ENCODE measurements at regions not wholly inside any gene's neighbourhood (a gene's known extent, or its start where the extent isn't known, plus 50 kb on each side); places are given as distances from the start of the nearest gene placed in this dataset.
A peak's percentile ranks its signal among the peaks of the same experiment; 100 is the strongest.

GRCh38 chr22:48572951-48573350, 1254.7 kb downstream of the BRD1 start:
- TF ChIP-seq ZNF175 (tag by site-specific recombination; IDR thresholded peaks at IDR 0.05) (no peak), SCRT1 (tag by site-specific recombination; IDR thresholded peaks at IDR 0.05; ENCODE audit: borderline replicate concordance) (no peak), PRDM10 (tag by site-specific recombination; IDR thresholded peaks at IDR 0.05) (no peak), ZNF426 (tag by site-specific recombination; IDR thresholded peaks at IDR 0.05) (no peak), ZEB2 (tag by site-specific recombination; IDR thresholded peaks at IDR 0.05) (no peak), PBX3 (CRISPR knock-in tag; IDR thresholded peaks at IDR 0.05) (no peak), ZNF707 (tag by site-specific recombination; IDR thresholded peaks at IDR 0.05) (no peak), FEZF1 (tag by site-specific recombination; IDR thresholded peaks at IDR 0.05) (no peak)
- Histone ChIP-seq H3K27ac (ENCODE audit: extremely low read depth, low read depth, low read length) (no peak overlapping the region), H3K9me3 (ENCODE audit: control insufficient read depth, insufficient read depth, low read depth, low read length) (no peaks in the 10 kb centered on the region), H3K4me1 (ENCODE audit: control insufficient read depth, insufficient read depth, low read length) (no peaks in the 10 kb centered on the region), H3K36me3 (ENCODE audit: control insufficient read depth in 2 of 2, insufficient read depth in 1 of 2, low read length in 2 of 2) (no peaks in the 10 kb centered on the region), H3K4me3 (ENCODE audit: low read depth, low read length) (no peak overlapping the region)
- CTCF ChIA-PET, result no interaction called here
- POLR2A ChIA-PET, result no interaction called here

DNA sequence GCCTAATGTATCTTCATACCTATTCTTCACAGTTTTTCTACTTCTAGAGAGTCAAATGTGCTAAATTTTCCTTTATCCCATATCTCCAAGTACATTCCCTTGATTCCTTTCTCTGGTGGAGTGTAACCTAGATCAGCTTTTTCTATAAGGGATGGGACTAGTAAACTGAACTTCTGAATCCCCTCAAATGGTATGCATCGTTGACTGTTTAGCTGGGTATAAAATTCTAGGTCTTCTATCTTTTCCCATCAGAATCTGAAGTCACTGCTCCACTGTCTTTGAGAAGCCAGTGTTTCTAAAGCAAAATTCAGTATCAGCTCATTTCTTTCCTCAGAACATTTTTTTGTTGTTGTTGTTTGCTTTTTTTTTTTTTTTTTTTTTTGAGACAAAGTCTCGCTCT, 1256.8 kb downstream of the BRD1 start:
- TF ChIP-seq, protein P1, sequence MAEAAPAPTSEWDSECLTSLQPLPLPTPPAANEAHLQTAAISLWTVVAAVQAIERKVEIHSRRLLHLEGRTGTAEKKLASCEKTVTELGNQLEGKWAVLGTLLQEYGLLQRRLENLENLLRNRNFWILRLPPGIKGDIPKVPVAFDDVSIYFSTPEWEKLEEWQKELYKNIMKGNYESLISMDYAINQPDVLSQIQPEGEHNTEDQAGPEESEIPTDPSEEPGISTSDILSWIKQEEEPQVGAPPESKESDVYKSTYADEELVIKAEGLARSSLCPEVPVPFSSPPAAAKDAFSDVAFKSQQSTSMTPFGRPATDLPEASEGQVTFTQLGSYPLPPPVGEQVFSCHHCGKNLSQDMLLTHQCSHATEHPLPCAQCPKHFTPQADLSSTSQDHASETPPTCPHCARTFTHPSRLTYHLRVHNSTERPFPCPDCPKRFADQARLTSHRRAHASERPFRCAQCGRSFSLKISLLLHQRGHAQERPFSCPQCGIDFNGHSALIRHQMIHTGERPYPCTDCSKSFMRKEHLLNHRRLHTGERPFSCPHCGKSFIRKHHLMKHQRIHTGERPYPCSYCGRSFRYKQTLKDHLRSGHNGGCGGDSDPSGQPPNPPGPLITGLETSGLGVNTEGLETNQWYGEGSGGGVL (tag by site-specific recombination; IDR thresholded peaks at IDR 0.05), result no peak
- peak; percentile 49 for TF ChIP-seq SETDB1 (IDR thresholded peaks at IDR 0.05; ENCODE audit: insufficient read length, low read length)
- POLR2A ChIA-PET, result no interaction called here
- H3K9me3 ChIP-seq (ENCODE audit: control insufficient read depth, insufficient read depth, low read depth, low read length), result no peaks in the 10 kb centered on the region
- CTCF ChIA-PET, result interaction anchor here (0.6 to 1.0 kb wide), 2 partner anchors 373 to 1692 kb away, joined by 3 to 9 read pairs; no protein-coding TSS in a partner anchor
- no peak overlapping the region for H3K27ac ChIP-seq (ENCODE audit: extremely low read depth, low read depth, low read length)
- no peak overlapping the region for H3K4me3 ChIP-seq (ENCODE audit: low read depth, low read length)
- H3K4me1 ChIP-seq (ENCODE audit: control insufficient read depth, insufficient read depth, low read length), result no peaks in the 10 kb centered on the region
- H3K36me3 ChIP-seq (ENCODE audit: control insufficient read depth in 2 of 2, insufficient read depth in 1 of 2, low read length in 2 of 2), result no peaks in the 10 kb centered on the region

DNA sequence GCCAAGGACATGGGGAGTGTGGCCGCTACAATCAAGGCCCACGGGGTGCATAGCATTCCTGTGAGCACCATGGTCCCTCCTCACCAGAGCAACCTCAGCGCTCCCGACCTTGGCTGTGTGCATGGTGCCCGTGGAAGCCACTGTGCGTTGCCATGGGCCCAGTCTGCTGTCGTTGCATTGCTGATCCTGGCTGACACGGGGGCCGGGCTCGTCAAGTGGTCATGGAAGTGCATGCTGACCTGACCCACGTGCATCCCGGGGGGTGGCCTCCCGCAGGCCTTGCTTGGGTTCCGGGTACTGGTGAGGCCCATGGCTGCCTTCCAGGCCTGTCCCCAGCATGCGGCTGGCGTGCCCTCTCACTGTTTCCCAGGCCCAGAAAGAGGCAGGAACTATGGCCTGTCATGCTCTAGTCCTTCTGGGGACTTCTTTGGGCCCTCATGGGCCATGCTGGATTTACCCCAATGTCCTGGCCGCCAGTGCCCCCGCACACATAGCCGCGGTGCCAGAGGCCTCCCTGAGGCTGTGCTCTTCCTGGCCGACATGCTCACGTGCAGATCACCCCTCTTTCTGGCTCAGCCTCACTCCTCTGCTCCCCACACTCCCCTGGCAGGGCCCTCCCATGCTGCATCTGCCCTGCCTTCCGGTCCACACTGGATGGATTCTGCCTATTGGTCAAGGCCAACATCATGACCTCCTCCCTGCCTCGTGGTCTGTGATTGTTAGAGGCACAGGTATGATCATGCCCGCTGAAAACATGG, 1258.0 kb downstream of the BRD1 start:
- Histone ChIP-seq H3K9me3 (ENCODE audit: control insufficient read depth, insufficient read depth, low read depth, low read length) (no peaks in the 10 kb centered on the region), H3K4me1 (ENCODE audit: control insufficient read depth, insufficient read depth, low read length) (no peaks in the 10 kb centered on the region), H3K36me3 (ENCODE audit: control insufficient read depth in 2 of 2, insufficient read depth in 1 of 2, low read length in 2 of 2) (no peaks in the 10 kb centered on the region), H3K27ac (ENCODE audit: extremely low read depth, low read depth, low read length) (no peak overlapping the region), H3K4me3 (ENCODE audit: low read depth, low read length) (no peak overlapping the region)
- CTCF ChIA-PET, result interaction anchor here (1.0 kb wide), 1 partner anchor 374 kb away, joined by 3 read pairs; no protein-coding TSS in a partner anchor
- no peak for TF ChIP-seq ZNF138 (tag by site-specific recombination; IDR thresholded peaks at IDR 0.05; ENCODE audit: borderline replicate concordance)
- no peak for TF ChIP-seq ZNF146 (tag by site-specific recombination; IDR thresholded peaks at IDR 0.05)
- TF ChIP-seq ZNF175 (tag by site-specific recombination; IDR thresholded peaks at IDR 0.05), result no peak
- TF ChIP-seq ZNF548 (tag by site-specific recombination; IDR thresholded peaks at IDR 0.05), result no peak
- TF ChIP-seq KLF16 (tag by site-specific recombination; IDR thresholded peaks at IDR 0.05), result no peak
- TF ChIP-seq, protein P2, sequence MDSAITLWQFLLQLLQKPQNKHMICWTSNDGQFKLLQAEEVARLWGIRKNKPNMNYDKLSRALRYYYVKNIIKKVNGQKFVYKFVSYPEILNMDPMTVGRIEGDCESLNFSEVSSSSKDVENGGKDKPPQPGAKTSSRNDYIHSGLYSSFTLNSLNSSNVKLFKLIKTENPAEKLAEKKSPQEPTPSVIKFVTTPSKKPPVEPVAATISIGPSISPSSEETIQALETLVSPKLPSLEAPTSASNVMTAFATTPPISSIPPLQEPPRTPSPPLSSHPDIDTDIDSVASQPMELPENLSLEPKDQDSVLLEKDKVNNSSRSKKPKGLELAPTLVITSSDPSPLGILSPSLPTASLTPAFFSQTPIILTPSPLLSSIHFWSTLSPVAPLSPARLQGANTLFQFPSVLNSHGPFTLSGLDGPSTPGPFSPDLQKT (IDR thresholded peaks at IDR 0.05; ENCODE audit: borderline replicate concordance, low read depth, low read length), result no peak
- TF ChIP-seq ZNF37A (tag by site-specific recombination; IDR thresholded peaks at IDR 0.05), result no peak
- TF ChIP-seq ZNF692 (tag by site-specific recombination; IDR thresholded peaks at IDR 0.05), result no peak
- no peak for TF ChIP-seq ZNF292 (tag by site-specific recombination; IDR thresholded peaks at IDR 0.05; ENCODE audit: borderline replicate concordance, low read depth)
- POLR2A ChIA-PET, result no interaction called here
